ENCODE measurements at regions not wholly inside any gene's neighbourhood (a gene's known extent, or its start where the extent isn't known, plus 50 kb on each side); places are given as distances from the start of the nearest gene placed in this dataset.
"Not testable (repeated sequence)": the region's sequence is repeated elsewhere in the genome, so short reads cannot be mapped to it uniquely, and the experiment has no call there.

- peaks cover 0 to 6% (median 0%) of the 10 kb centered on the region in 4 donors for H3K4me1 ChIP-seq
- no peaks in the 10 kb centered on the region for H3K9me3 ChIP-seq
- no peak for DNase-seq
- no peaks in the 10 kb centered on the region for H3K27me3 ChIP-seq
- intact Hi-C loops (cut with DNase I; ENCODE audit: low total_unique reads), result no loop called here
- no peak overlapping the region for H3K4me3 ChIP-seq
- no peak overlapping the region for H3K27ac ChIP-seq
- in situ Hi-C loops (cut with MboI; ENCODE audit: low pct_ligation_motif_present in 1 of 4, low pct_unique_long_range_greater_than_20kb in 1 of 4, low sequenced_read_pairs in 3 of 4), result no loop called here
- 61 to 64% methylated on average over 4 of the region's 4 CpGs for WGBS, 2 donors (ENCODE audit: low coverage in 1 of 2)
- H3K36me3 ChIP-seq, result no peaks in the 10 kb centered on the region
- TF ChIP-seq POLR2AphosphoS5 (IDR thresholded peaks at IDR 0.05), result no peak
- TF ChIP-seq CTCF (IDR thresholded peaks at IDR 0.05), result no peak
- TF ChIP-seq POLR2A (IDR thresholded peaks at IDR 0.05), result no peak
- TF ChIP-seq EP300 (IDR thresholded peaks at IDR 0.05; ENCODE audit: low read depth), result no peak
Observed at GRCh38 chr4:12445711-12446235, 1017.1 kb upstream of the HS3ST1 start.

- H3K36me3 ChIP-seq, result no peaks in the 10 kb centered on the region
- no peak overlapping the region for H3K4me3 ChIP-seq
- in situ Hi-C loops (cut with MboI; ENCODE audit: low pct_ligation_motif_present in 1 of 4, low pct_unique_long_range_greater_than_20kb in 1 of 4, low sequenced_read_pairs in 3 of 4), result no loop called here
- H3K27me3 ChIP-seq, result no peaks in the 10 kb centered on the region
- TF ChIP-seq EP300 (IDR thresholded peaks at IDR 0.05; ENCODE audit: low read depth) (no peak), CTCF (IDR thresholded peaks at IDR 0.05) (no peak), POLR2A (IDR thresholded peaks at IDR 0.05) (no peak), POLR2AphosphoS5 (IDR thresholded peaks at IDR 0.05) (no peak)
- H3K27ac ChIP-seq, result no peak overlapping the region
- WGBS, 2 donors (ENCODE audit: low coverage in 1 of 2), result 52 to 72% methylated on average over 3 to 5 of the region's 5 CpGs
- H3K9me3 ChIP-seq, result no peaks in the 10 kb centered on the region
- no peaks in the 10 kb centered on the region for H3K4me1 ChIP-seq
- intact Hi-C loops (cut with DNase I; ENCODE audit: low total_unique reads), result no loop called here
- no peak for DNase-seq
Observed at GRCh38 chr4:12439633-12440305, 1011.1 kb upstream of the HS3ST1 start.

GRCh38 chr4:12431259-12431658 lies 1002.6 kb upstream of the HS3ST1 start:
- DNase-seq; H3K36me3 ChIP-seq; intact Hi-C loops (cut with DNase I; ENCODE audit: low total_unique reads); H3K27ac ChIP-seq; H3K27me3 ChIP-seq; H3K4me1 ChIP-seq; in situ Hi-C loops (cut with MboI; ENCODE audit: low pct_ligation_motif_present in 1 of 4, low pct_unique_long_range_greater_than_20kb in 1 of 4, low sequenced_read_pairs in 3 of 4); H3K4me3 ChIP-seq; H3K9me3 ChIP-seq: not testable (repeated sequence)
- WGBS, 2 donors (ENCODE audit: low coverage in 1 of 2), result 62 to 82% methylated on average over 4 to 7 of the region's 7 CpGs

- DNase-seq, result no peak
- no peak for TF ChIP-seq CTCF (IDR thresholded peaks at IDR 0.05)
- no peak for TF ChIP-seq EP300 (IDR thresholded peaks at IDR 0.05; ENCODE audit: low read depth)
- TF ChIP-seq POLR2A (IDR thresholded peaks at IDR 0.05), result no peak
- TF ChIP-seq POLR2AphosphoS5 (IDR thresholded peaks at IDR 0.05), result no peak
- H3K27ac ChIP-seq, result no peak overlapping the region
- WGBS, 2 donors (ENCODE audit: low coverage in 1 of 2), result 87 to 88% methylated on average over 4 to 5 of the region's 5 CpGs
- intact Hi-C loops (cut with DNase I; ENCODE audit: low total_unique reads), result no loop called here
- no peaks in the 10 kb centered on the region for H3K4me1 ChIP-seq
- H3K9me3 ChIP-seq, result no peaks in the 10 kb centered on the region
- H3K4me3 ChIP-seq, result no peak overlapping the region
- in situ Hi-C loops (cut with MboI; ENCODE audit: low pct_ligation_motif_present in 1 of 4, low pct_unique_long_range_greater_than_20kb in 1 of 4, low sequenced_read_pairs in 3 of 4), result no loop called here
- H3K36me3 ChIP-seq, result no peaks in the 10 kb centered on the region
- H3K27me3 ChIP-seq, result no peaks in the 10 kb centered on the region
Observed at GRCh38 chr4:12421364-12421763, 992.7 kb upstream of the HS3ST1 start.

GRCh38 chr4:12416755-12417154 lies 988.1 kb upstream of the HS3ST1 start:
- H3K4me1 ChIP-seq, result no peaks in the 10 kb centered on the region
- WGBS, 2 donors (ENCODE audit: low coverage in 1 of 2), result 60 to 92% methylated on average over 1 of the region's 1 CpG
- H3K36me3 ChIP-seq, result no peaks in the 10 kb centered on the region
- H3K27ac ChIP-seq, result no peak overlapping the region
- in situ Hi-C loops (cut with MboI; ENCODE audit: low pct_ligation_motif_present in 1 of 4, low pct_unique_long_range_greater_than_20kb in 1 of 4, low sequenced_read_pairs in 3 of 4), result no loop called here
- TF ChIP-seq CTCF (IDR thresholded peaks at IDR 0.05) (no peak), POLR2A (IDR thresholded peaks at IDR 0.05) (no peak), POLR2AphosphoS5 (IDR thresholded peaks at IDR 0.05) (no peak), EP300 (IDR thresholded peaks at IDR 0.05; ENCODE audit: low read depth) (no peak)
- intact Hi-C loops (cut with DNase I; ENCODE audit: low total_unique reads), result no loop called here
- H3K9me3 ChIP-seq, result no peaks in the 10 kb centered on the region
- no peak for DNase-seq
- no peak overlapping the region for H3K4me3 ChIP-seq
- no peaks in the 10 kb centered on the region for H3K27me3 ChIP-seq

Measured in transverse colon (tissue), 4 donors.